Activated CD8-positive, alpha-beta T cell treated with anti-CD3 and anti-CD28 coated beads for 36 hours (primary cell): ENCODE measurements at regions not wholly inside any gene's neighbourhood (a gene's known extent, or its start where the extent isn't known, plus 50 kb on each side); places are given as distances from the start of the nearest gene placed in this dataset.

Experiments used
- ATAC-seq: fragments of 200-7000 bp; cut with Tn5 transposase; one replicate; pipeline ENCODE4 v1.10.0; 2021; ENCODE audit warnings: mild to moderate bottlenecking, moderate library complexity
- CTCF ChIA-PET: fragments of 350-600 bp; sonication (Branson Sonifier 250); formaldehyde crosslinking; loops from one replicate; lab custom pipeline; 2021; ENCODE audit warnings: antibody characterized with exemption; lab: Charles Lee
- POLR2A ChIA-PET: fragments of 350-600 bp; sonication (Branson Sonifier 250); formaldehyde crosslinking; loops from one replicate; lab custom pipeline; 2021; ENCODE audit warnings: antibody characterized with exemption; lab: Charles Lee
- DNase-seq: peaks from one replicate; pipeline ENCODE4 v3.0.0-alpha.2; 2020
- H3K27ac Mint-ChIP-seq: one replicate; pipeline ENCODE4 v1.8.0; 2021; ENCODE audit warnings: mild to moderate bottlenecking, mixed read lengths
- H3K27me3 Mint-ChIP-seq: one replicate; pipeline ENCODE4 v1.8.0; 2021; ENCODE audit warnings: mixed read lengths
- H3K36me3 Mint-ChIP-seq: one replicate; pipeline ENCODE4 v1.8.0; 2021; ENCODE audit warnings: low read depth, mixed read lengths
- H3K4me1 Mint-ChIP-seq: one replicate; pipeline ENCODE4 v1.8.0; 2021; ENCODE audit warnings: low read depth, mixed read lengths
- H3K4me3 Mint-ChIP-seq: one replicate; pipeline ENCODE4 v1.8.0; 2021; ENCODE audit warnings: mild to moderate bottlenecking, moderate library complexity, mixed read lengths
- H3K9me3 Mint-ChIP-seq: one replicate; pipeline ENCODE4 v1.8.0; 2021; ENCODE audit warnings: mixed read lengths
- intact Hi-C: fragments of 100-400 bp; cut with micrococcal nuclease; formaldehyde crosslinking; loops from one replicate; pipeline ENCODE4 v1.10.0; 2022
- TF ChIP-seq, protein P1 (sequence below): fragments of 200-600 bp; IDR thresholded peaks from one replicate; pipeline ENCODE4 v1.8.0; 2022; ENCODE audit warnings: antibody characterized with exemption, mild to moderate bottlenecking

DNA sequence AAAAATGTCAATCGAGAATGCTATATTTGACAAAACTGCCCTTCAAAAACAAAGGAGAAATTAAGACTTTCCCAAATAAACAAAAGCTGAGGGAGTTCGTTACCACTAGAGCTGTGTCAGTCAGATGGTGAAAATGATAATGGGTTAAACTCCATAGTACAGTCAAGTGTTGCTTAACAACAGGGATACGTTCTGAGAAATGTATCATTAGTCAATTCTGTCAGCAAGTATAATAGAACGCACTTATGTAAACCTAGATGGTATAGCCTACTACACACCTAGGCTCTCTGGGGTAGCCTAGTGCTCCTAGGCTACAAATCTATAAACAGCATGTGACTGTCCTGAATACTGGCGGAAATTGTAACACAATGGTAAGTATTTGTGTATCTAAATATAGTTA is 138.7 kb downstream of the DRD1 start:
- H3K4me3 Mint-ChIP-seq = no peak overlapping the region
- POLR2A ChIA-PET = no interaction called here
- no peak for ATAC-seq

DNA sequence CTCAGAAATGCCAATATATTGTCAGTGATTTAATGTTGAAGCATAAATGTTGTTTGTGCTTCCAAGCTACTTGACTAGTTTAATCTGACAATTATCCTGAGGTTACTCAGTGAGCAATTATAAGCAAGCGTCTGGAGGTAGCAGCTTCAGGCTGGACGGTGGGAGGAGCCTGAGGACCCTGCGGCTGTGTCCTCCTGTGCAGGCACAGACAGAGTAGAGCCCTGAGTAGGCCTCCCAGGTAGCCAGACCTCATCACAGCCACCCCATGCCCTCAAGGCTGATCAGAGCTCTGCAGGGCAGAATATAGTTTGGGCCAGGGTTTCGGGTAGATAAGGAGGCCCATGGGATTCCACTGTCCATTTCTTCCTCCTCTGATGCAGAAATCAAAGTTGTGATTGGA is 153.6 kb downstream of the DRD1 start:
- intact Hi-C loops = no loop called here
- H3K36me3 Mint-ChIP-seq = no peaks in the 10 kb centered on the region
- ChIA-PET POLR2A (no interaction called here), CTCF (no interaction called here)
- no peak overlapping the region for H3K27ac Mint-ChIP-seq
- H3K27me3 Mint-ChIP-seq = peaks cover 3% of the 10 kb centered on the region
- peaks cover 8% of the 10 kb centered on the region for H3K9me3 Mint-ChIP-seq
- TF ChIP-seq, protein P1, sequence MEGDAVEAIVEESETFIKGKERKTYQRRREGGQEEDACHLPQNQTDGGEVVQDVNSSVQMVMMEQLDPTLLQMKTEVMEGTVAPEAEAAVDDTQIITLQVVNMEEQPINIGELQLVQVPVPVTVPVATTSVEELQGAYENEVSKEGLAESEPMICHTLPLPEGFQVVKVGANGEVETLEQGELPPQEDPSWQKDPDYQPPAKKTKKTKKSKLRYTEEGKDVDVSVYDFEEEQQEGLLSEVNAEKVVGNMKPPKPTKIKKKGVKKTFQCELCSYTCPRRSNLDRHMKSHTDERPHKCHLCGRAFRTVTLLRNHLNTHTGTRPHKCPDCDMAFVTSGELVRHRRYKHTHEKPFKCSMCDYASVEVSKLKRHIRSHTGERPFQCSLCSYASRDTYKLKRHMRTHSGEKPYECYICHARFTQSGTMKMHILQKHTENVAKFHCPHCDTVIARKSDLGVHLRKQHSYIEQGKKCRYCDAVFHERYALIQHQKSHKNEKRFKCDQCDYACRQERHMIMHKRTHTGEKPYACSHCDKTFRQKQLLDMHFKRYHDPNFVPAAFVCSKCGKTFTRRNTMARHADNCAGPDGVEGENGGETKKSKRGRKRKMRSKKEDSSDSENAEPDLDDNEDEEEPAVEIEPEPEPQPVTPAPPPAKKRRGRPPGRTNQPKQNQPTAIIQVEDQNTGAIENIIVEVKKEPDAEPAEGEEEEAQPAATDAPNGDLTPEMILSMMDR = no peak
- ATAC-seq = no peak
- no peak overlapping the region for H3K4me3 Mint-ChIP-seq
- no peaks in the 10 kb centered on the region for H3K4me1 Mint-ChIP-seq
- DNase-seq = no peak

More for the DNA sequence above, 138.7 kb downstream of the DRD1 start:
- TF ChIP-seq, protein P1 = no peak
- Mint-ChIP-seq H3K27me3 (peaks cover 3% of the 10 kb centered on the region), H3K27ac (no peak overlapping the region), H3K9me3 (peaks cover 10% of the 10 kb centered on the region), H3K4me1 (no peaks in the 10 kb centered on the region), H3K36me3 (no peaks in the 10 kb centered on the region)
- DNase-seq = no peak
- CTCF ChIA-PET = no interaction called here
- intact Hi-C loops = no loop called here

DNA sequence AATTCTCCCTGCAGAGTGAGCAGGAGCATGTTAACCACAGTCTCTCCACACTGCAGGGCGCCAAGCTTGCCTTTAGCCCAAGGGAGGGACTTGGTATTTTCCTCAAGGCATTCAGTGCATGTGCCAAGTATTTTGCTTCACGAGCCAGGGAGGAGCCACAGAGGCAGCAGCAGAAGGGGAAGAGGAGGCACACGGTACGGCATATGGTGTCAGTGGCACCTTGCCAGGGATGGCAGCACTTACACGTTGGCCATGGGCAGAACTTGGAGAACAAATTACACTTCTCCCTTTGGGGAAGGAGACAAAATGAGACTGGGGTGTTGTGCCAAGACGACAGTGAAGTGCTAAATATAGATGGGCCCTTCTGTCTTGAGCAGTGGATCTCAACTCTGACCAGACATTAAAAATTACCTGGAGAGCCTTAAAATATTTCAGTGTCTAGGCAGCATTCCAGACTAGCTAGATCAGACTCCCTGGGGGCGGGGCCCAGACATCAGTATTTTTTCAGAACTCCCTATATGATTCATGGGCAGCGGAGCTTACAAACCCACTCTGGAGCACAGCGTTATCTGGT is 155.8 kb downstream of the DRD1 start:
- intact Hi-C loops = no loop called here
- TF ChIP-seq, protein P1 = no peak
- ATAC-seq (no peak), DNase-seq (no peak)
- no peak overlapping the region for H3K27ac Mint-ChIP-seq
- H3K27me3 Mint-ChIP-seq = peaks cover 12% of the 10 kb centered on the region
- ChIA-PET CTCF (no interaction called here), POLR2A (no interaction called here)
- no peaks in the 10 kb centered on the region for H3K4me1 Mint-ChIP-seq
- H3K4me3 Mint-ChIP-seq = no peak overlapping the region
- no peaks in the 10 kb centered on the region for H3K9me3 Mint-ChIP-seq
- no peaks in the 10 kb centered on the region for H3K36me3 Mint-ChIP-seq

GRCh38 chr5:175286981-175287380 is 157.0 kb downstream of the DRD1 start:
- ChIA-PET CTCF (no interaction called here), POLR2A (no interaction called here)
- intact Hi-C loops = no loop called here
- no peak for ATAC-seq
- DNase-seq = no peak
- TF ChIP-seq, protein P1 = no peak
- Mint-ChIP-seq H3K27ac (no peak overlapping the region), H3K4me1 (no peaks in the 10 kb centered on the region), H3K36me3 (no peaks in the 10 kb centered on the region), H3K27me3 (peaks cover 12% of the 10 kb centered on the region), H3K9me3 (no peaks in the 10 kb centered on the region), H3K4me3 (no peak overlapping the region)

DNA sequence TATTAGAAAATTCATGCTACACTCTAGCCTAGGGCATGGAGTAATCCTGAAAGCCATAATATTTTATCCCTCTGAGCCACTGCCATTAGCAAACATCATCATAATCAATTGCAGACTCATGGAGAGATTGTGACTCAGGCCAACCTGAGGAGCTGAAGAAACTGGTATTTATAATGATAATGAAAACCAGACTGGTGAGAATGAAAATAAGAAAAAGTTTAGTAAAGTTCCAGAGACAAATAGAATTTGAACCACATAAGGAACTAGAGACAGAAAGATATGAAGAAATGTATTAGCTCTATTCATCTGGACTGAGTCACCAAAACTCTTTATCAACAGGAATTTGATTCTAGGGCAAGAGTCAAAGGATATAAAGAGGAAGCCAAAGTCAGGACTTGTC is 158.7 kb downstream of the DRD1 start:
- Mint-ChIP-seq H3K4me3 (no peak overlapping the region), H3K4me1 (no peaks in the 10 kb centered on the region), H3K27me3 (peaks cover 11% of the 10 kb centered on the region), H3K27ac (no peak overlapping the region), H3K9me3 (no peaks in the 10 kb centered on the region), H3K36me3 (no peaks in the 10 kb centered on the region)
- intact Hi-C loops = no loop called here
- ChIA-PET POLR2A (no interaction called here), CTCF (no interaction called here)
- DNase-seq (no peak), ATAC-seq (no peak)
- TF ChIP-seq, protein P1 = no peak
